Vagina (tissue), 2 donors: ENCODE measurements at regions not wholly inside any gene's neighbourhood (a gene's known extent, or its start where the extent isn't known, plus 50 kb on each side); places are given as distances from the start of the nearest gene placed in this dataset.

Experiments used
- CTCF ChIP-seq, 3 experiments: fragments of 450-650 bp in 2 of 3; fragments of 200-600 bp in 1 of 3; sonication (generic) in 1 of 3; IDR thresholded peaks; one replicate each; pipeline ENCODE4 v1.5.1; 2017 to 2019; ENCODE audit warnings: antibody characterized with exemption in 3 of 3, mild to moderate bottlenecking in 2 of 3, moderate library complexity in 2 of 3
- POLR2A ChIP-seq, 2 donors: fragments of 450-650 bp; IDR thresholded peaks; one replicate each; pipeline ENCODE4 v1.6.1; 2017; ENCODE audit warnings: antibody characterized with exemption in 2 of 2, mild to moderate bottlenecking in 2 of 2, moderate library complexity in 2 of 2
- POLR2AphosphoS5 ChIP-seq, 2 donors: sonication (generic); formaldehyde crosslinking; IDR thresholded peaks; one replicate each; pipeline ENCODE4 v1.9.0; 2017; ENCODE audit warnings: antibody characterized with exemption in 2 of 2, mild to moderate bottlenecking in 2 of 2, low read depth in 1 of 2; ENCODE audit not compliant: insufficient read depth in 1 of 2

- no peak for TF ChIP-seq CTCF (IDR thresholded peaks at IDR 0.05)
- TF ChIP-seq POLR2A (IDR thresholded peaks at IDR 0.05): no peak
- TF ChIP-seq POLR2AphosphoS5 (IDR thresholded peaks at IDR 0.05; ENCODE audit: insufficient read depth in 1 of 2, low read depth in 1 of 2): no peak
Measured at GRCh38 chr2:41387519-41387918, 660.3 kb upstream of the PKDCC start.
